ENCODE measurements at regions not wholly inside any gene's neighbourhood (a gene's known extent, or its start where the extent isn't known, plus 50 kb on each side); places are given as distances from the start of the nearest gene placed in this dataset.
A peak's percentile ranks its signal among the peaks of the same experiment; 100 is the strongest.

- ATAC-seq (no peak), DNase-seq (no peak)
- H3K27ac Mint-ChIP-seq = no peak overlapping the region
- H3K9me3 Mint-ChIP-seq (ENCODE audit: low read depth) = no peaks in the 10 kb centered on the region
- no peaks in the 10 kb centered on the region for H3K4me1 Mint-ChIP-seq
- CTCF ChIA-PET = no interaction called here
- peaks cover 2% of the 10 kb centered on the region for H3K27me3 Mint-ChIP-seq
- no peaks in the 10 kb centered on the region for H3K36me3 Mint-ChIP-seq
- no peak overlapping the region for H3K4me3 Mint-ChIP-seq
Observed at GRCh38 chr5:155915601-155916000, 411.4 kb upstream of the SGCD start.

GRCh38 chr5:155919126-155919525 is 407.8 kb upstream of the SGCD start:
- H3K9me3 Mint-ChIP-seq (ENCODE audit: low read depth) = no peaks in the 10 kb centered on the region
- ATAC-seq (no peak), DNase-seq (no peak)
- H3K4me1 Mint-ChIP-seq = no peaks in the 10 kb centered on the region
- H3K27me3 Mint-ChIP-seq = no peaks in the 10 kb centered on the region
- no peaks in the 10 kb centered on the region for H3K36me3 Mint-ChIP-seq
- no peak overlapping the region for H3K4me3 Mint-ChIP-seq
- CTCF ChIA-PET = no interaction called here
- H3K27ac Mint-ChIP-seq = no peak overlapping the region

- H3K27ac Mint-ChIP-seq = no peak overlapping the region
- no peaks in the 10 kb centered on the region for H3K9me3 Mint-ChIP-seq (ENCODE audit: low read depth)
- ATAC-seq (no peak), DNase-seq (no peak)
- H3K36me3 Mint-ChIP-seq = no peaks in the 10 kb centered on the region
- no peak overlapping the region for H3K4me3 Mint-ChIP-seq
- no peaks in the 10 kb centered on the region for H3K4me1 Mint-ChIP-seq
- H3K27me3 Mint-ChIP-seq = no peaks in the 10 kb centered on the region
- CTCF ChIA-PET = no interaction called here
Observed at GRCh38 chr5:155919725-155920124, 407.2 kb upstream of the SGCD start.

DNA sequence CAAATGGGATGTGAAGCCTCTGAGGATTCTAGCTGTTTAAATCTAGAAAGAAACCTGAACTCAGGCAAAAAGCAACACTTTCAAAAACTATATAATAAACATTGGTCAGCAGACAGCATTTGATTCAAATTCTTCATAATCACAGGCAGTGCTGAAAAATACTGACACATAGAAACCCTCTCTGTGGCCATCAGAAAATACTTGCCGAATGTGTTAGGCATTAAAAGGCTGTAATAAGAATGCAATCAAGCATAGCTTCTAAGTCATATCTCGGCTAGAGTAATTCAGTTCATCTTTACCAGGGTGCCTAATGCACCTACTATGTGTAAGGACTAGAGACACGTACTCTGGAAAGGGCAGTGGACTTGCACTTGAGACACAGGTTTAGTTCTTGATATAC is 405.3 kb upstream of the SGCD start:
- ATAC-seq = no peak
- H3K27me3 Mint-ChIP-seq = no peaks in the 10 kb centered on the region
- DNase-seq = no peak
- CTCF ChIA-PET = no interaction called here
- no peaks in the 10 kb centered on the region for H3K36me3 Mint-ChIP-seq
- no peaks in the 10 kb centered on the region for H3K9me3 Mint-ChIP-seq (ENCODE audit: low read depth)
- H3K4me1 Mint-ChIP-seq = no peaks in the 10 kb centered on the region
- no peak overlapping the region for H3K4me3 Mint-ChIP-seq
- H3K27ac Mint-ChIP-seq = no peak overlapping the region

GRCh38 chr5:155923784-155924183 is 403.2 kb upstream of the SGCD start:
- Mint-ChIP-seq H3K27ac (no peak overlapping the region), H3K4me1 (no peaks in the 10 kb centered on the region), H3K4me3 (no peak overlapping the region), H3K9me3 (ENCODE audit: low read depth) (no peaks in the 10 kb centered on the region), H3K27me3 (no peaks in the 10 kb centered on the region), H3K36me3 (no peaks in the 10 kb centered on the region)
- DNase-seq (no peak), ATAC-seq (no peak)
- CTCF ChIA-PET = no interaction called here

DNA sequence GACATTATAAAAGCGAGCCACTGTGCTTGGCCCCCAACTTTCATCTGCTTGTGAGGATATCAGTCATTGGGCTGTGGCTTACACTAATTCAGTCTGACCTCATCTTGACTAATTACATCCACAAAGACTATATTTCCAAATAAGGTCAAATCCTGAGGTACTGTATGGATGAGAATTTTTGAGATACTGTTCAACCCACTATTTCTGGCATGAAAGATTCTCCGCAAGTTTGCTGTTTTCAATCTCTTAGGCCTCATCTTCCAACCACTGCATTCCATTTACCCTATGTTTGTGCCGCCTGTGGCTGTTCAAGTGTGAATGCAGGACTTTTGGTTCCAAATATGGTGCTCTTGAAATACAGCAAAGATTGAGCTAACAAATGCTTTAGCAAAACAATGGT is 400.9 kb upstream of the SGCD start:
- Mint-ChIP-seq H3K4me3 (no peak overlapping the region), H3K36me3 (no peaks in the 10 kb centered on the region), H3K27ac (no peak overlapping the region), H3K27me3 (peaks cover 6% of the 10 kb centered on the region), H3K4me1 (no peaks in the 10 kb centered on the region), H3K9me3 (ENCODE audit: low read depth) (no peaks in the 10 kb centered on the region)
- DNase-seq (no peak), ATAC-seq (no peak)
- CTCF ChIA-PET = no interaction called here

- Mint-ChIP-seq H3K4me1 (no peaks in the 10 kb centered on the region), H3K4me3 (no peak overlapping the region), H3K9me3 (ENCODE audit: low read depth) (no peaks in the 10 kb centered on the region), H3K36me3 (no peaks in the 10 kb centered on the region), H3K27ac (no peak overlapping the region), H3K27me3 (peaks cover 6% of the 10 kb centered on the region)
- CTCF ChIA-PET = no interaction called here
- DNase-seq (no peak), ATAC-seq (no peak)
Observed at GRCh38 chr5:155926766-155927165, 400.2 kb upstream of the SGCD start.

DNA sequence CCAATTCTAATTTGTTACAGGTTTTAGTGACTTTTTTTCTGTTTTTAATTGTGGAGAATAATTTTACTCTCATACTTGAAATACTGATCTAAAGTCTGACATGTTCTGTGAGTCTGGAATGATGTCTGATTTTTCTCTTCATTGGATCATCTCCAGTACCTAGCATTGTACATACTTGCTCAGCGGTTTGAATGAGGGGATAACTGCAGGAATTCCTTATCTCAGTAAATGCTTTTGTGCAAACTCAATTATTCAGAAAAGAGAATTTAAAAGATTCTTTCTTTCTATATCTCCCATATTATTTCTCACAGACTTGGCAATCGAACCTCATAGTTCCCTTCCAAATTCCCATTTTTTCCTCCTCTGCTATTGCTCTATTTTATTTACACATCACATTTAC is 397.9 kb upstream of the SGCD start:
- no peaks in the 10 kb centered on the region for H3K9me3 Mint-ChIP-seq (ENCODE audit: low read depth)
- DNase-seq = no peak
- no peaks in the 10 kb centered on the region for H3K4me1 Mint-ChIP-seq
- no peaks in the 10 kb centered on the region for H3K36me3 Mint-ChIP-seq
- CTCF ChIA-PET = no interaction called here
- peaks cover 6% of the 10 kb centered on the region for H3K27me3 Mint-ChIP-seq
- no peak overlapping the region for H3K4me3 Mint-ChIP-seq
- no peak for ATAC-seq
- H3K27ac Mint-ChIP-seq = no peak overlapping the region

DNA sequence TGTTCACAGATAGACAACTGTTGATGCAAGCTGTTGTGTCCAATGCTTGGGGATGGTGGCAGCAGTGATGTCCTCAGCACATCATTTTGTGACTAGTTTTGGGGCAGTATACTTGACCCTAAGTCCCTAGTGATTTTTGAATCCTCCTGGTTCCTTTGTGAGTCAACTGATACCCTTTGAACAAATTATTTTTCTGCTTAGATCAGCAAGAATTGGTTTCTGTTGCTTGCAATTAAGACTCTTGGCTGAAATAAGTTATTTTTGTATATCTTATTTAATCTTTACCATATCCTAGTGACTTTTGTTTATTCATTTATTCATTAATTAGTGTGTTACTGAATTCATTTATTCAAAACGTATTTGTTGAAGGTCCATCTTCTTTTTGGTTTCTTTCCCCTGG is 392.0 kb upstream of the SGCD start:
- Mint-ChIP-seq H3K4me1 (no peaks in the 10 kb centered on the region), H3K36me3 (no peaks in the 10 kb centered on the region), H3K9me3 (ENCODE audit: low read depth) (no peaks in the 10 kb centered on the region), H3K27ac (no peak overlapping the region), H3K27me3 (peaks cover under 1% of the 10 kb centered on the region), H3K4me3 (no peak overlapping the region)
- DNase-seq = no peak
- no peak for ATAC-seq
- CTCF ChIA-PET = no interaction called here

- H3K9me3 Mint-ChIP-seq (ENCODE audit: low read depth) = no peaks in the 10 kb centered on the region
- DNase-seq (no peak), ATAC-seq (no peak)
- CTCF ChIA-PET = no interaction called here
- H3K27ac Mint-ChIP-seq = no peak overlapping the region
- H3K4me1 Mint-ChIP-seq = no peaks in the 10 kb centered on the region
- no peaks in the 10 kb centered on the region for H3K27me3 Mint-ChIP-seq
- no peak overlapping the region for H3K4me3 Mint-ChIP-seq
- no peaks in the 10 kb centered on the region for H3K36me3 Mint-ChIP-seq
Observed at GRCh38 chr5:155935723-155936122, 391.2 kb upstream of the SGCD start.

GRCh38 chr5:155936520-155937406 is 390.2 kb upstream of the SGCD start:
- CTCF ChIA-PET = no interaction called here
- DNase-seq (no peak), ATAC-seq (no peak)
- H3K4me1 Mint-ChIP-seq = no peaks in the 10 kb centered on the region
- H3K27me3 Mint-ChIP-seq = no peaks in the 10 kb centered on the region
- H3K9me3 Mint-ChIP-seq (ENCODE audit: low read depth) = no peaks in the 10 kb centered on the region
- H3K4me3 Mint-ChIP-seq = no peak overlapping the region
- no peak overlapping the region for H3K27ac Mint-ChIP-seq
- no peaks in the 10 kb centered on the region for H3K36me3 Mint-ChIP-seq

DNA sequence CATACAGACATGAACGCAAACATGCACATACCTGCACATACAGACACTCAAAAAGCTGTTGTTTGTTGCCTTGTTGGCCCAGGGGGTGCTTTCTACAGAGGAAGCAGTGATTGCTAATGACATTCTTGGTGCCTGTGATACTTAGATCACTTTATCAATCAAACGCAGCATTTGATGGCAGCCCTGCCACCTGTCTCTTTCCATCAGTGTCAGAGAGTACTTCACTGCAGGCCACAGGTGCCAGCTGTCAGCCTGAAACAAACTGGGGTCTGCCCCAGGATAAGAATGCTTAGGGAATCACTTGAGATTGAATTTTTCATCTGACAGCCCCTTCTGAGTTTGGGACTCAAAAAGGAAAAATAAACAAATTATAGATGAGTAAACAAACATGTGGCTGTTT is 388.9 kb upstream of the SGCD start:
- DNase-seq (no peak), ATAC-seq (no peak)
- no peak overlapping the region for H3K27ac Mint-ChIP-seq
- no peaks in the 10 kb centered on the region for H3K9me3 Mint-ChIP-seq (ENCODE audit: low read depth)
- H3K36me3 Mint-ChIP-seq = no peaks in the 10 kb centered on the region
- CTCF ChIA-PET = no interaction called here
- H3K4me3 Mint-ChIP-seq = no peak overlapping the region
- H3K27me3 Mint-ChIP-seq = no peaks in the 10 kb centered on the region
- H3K4me1 Mint-ChIP-seq = no peaks in the 10 kb centered on the region

GRCh38 chr5:155941340-155941739 is 385.6 kb upstream of the SGCD start:
- ATAC-seq (no peak), DNase-seq (no peak)
- Mint-ChIP-seq H3K4me1 (no peaks in the 10 kb centered on the region), H3K27me3 (peaks cover 5% of the 10 kb centered on the region), H3K36me3 (no peaks in the 10 kb centered on the region), H3K4me3 (no peak overlapping the region), H3K9me3 (ENCODE audit: low read depth) (no peaks in the 10 kb centered on the region), H3K27ac (no peak overlapping the region)
- CTCF ChIA-PET = no interaction called here

- no peaks in the 10 kb centered on the region for H3K9me3 Mint-ChIP-seq (ENCODE audit: low read depth)
- H3K4me3 Mint-ChIP-seq = no peak overlapping the region
- peaks cover 5% of the 10 kb centered on the region for H3K27me3 Mint-ChIP-seq
- H3K36me3 Mint-ChIP-seq = no peaks in the 10 kb centered on the region
- no peaks in the 10 kb centered on the region for H3K4me1 Mint-ChIP-seq
- CTCF ChIA-PET = interaction anchor here (0.7 to 1.8 kb wide), 3 partner anchors 8 to 1188 kb away, joined by 3 to 5 read pairs (median 4); no protein-coding TSS in a partner anchor
- peak; percentile 50 for DNase-seq
- peak; percentile 57 for ATAC-seq
- no peak overlapping the region for H3K27ac Mint-ChIP-seq
Observed at GRCh38 chr5:155943516-155944407, 383.2 kb upstream of the SGCD start.
